ENCODE measurements at regions not wholly inside any gene's neighbourhood (a gene's known extent, or its start where the extent isn't known, plus 50 kb on each side); places are given as distances from the start of the nearest gene placed in this dataset.

DNA sequence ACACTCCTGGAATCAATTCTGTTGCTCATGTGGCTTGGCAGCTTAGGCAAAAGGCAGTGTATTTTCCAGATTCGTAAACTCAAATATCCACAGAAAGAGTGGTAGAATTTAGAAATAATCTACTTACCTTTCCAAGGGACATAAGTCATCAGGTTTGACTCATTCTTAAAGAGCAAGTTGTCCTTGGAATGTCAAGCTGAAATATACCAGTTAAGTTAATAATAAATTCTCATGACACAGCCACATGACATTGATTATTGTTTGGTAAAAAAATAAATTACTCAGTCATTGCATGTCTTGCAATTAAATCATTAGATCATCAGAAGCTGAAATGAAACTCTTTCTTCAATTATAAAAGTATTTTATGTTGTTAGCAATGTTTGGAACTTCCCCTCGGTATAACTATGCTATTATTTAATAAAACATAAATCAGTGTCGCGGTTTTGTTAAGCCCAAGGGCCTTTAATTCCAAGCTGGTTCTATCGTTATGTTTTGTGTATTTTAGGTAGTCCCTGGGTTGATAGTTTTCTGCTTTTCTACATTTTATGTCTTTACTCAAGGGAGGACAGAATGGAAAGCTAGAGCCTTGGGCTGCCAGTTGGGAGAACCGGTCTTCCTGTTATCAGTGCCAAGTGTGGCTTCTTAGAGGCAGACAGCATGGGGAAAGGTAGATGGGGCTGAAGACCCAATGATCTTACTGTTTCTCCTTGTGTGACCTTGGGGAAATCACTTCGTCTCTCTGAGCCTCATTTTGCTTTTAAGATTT lies 79.3 kb upstream of the PRLR start:
- Histone ChIP-seq H3K4me1 (ENCODE audit: insufficient read depth, low read length) (no peaks in the 10 kb centered on the region), H3K27ac (ENCODE audit: low read depth, low read length) (no peak overlapping the region), H3K27me3 (ENCODE audit: control insufficient read depth in 1 of 2, insufficient read depth in 2 of 2, low read length in 2 of 2) (no peaks in the 10 kb centered on the region), H3K9ac (ENCODE audit: low read length) (no peak overlapping the region), H3K36me3 (ENCODE audit: insufficient read depth, low read length) (no peaks in the 10 kb centered on the region), H3K4me3 (ENCODE audit: low read depth in 1 of 2, low read length in 2 of 2) (no peak overlapping the region), H3K9me3 (ENCODE audit: low read length) (no peaks in the 10 kb centered on the region)

DNA sequence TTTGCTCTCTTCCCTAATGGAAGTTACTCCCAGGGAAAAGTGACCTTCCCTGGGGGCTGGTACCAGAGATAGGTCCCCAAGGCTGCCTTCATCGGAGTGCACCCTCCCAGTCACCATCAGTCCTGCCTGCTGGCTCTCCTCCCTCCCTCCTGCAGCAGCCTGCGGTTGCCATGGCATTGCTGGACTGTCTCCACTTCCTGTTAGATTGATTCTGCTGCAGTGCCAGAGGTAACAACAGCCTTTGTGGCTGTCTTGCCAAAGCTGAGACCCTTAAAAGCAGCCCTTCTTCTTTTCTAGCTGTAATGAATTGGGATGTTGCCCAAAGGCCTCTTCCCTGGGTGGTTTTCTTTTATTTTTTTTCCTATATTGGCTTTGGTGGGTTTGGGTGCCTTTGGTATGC lies 78.1 kb upstream of the PRLR start:
- Histone ChIP-seq H3K36me3 (ENCODE audit: insufficient read depth, low read length) (no peaks in the 10 kb centered on the region), H3K27ac (ENCODE audit: low read depth, low read length) (no peak overlapping the region), H3K9me3 (ENCODE audit: low read length) (no peaks in the 10 kb centered on the region), H3K9ac (ENCODE audit: low read length) (no peak overlapping the region), H3K27me3 (ENCODE audit: control insufficient read depth in 1 of 2, insufficient read depth in 2 of 2, low read length in 2 of 2) (no peaks in the 10 kb centered on the region), H3K4me3 (ENCODE audit: low read depth in 1 of 2, low read length in 2 of 2) (no peak overlapping the region), H3K4me1 (ENCODE audit: insufficient read depth, low read length) (no peaks in the 10 kb centered on the region)

DNA sequence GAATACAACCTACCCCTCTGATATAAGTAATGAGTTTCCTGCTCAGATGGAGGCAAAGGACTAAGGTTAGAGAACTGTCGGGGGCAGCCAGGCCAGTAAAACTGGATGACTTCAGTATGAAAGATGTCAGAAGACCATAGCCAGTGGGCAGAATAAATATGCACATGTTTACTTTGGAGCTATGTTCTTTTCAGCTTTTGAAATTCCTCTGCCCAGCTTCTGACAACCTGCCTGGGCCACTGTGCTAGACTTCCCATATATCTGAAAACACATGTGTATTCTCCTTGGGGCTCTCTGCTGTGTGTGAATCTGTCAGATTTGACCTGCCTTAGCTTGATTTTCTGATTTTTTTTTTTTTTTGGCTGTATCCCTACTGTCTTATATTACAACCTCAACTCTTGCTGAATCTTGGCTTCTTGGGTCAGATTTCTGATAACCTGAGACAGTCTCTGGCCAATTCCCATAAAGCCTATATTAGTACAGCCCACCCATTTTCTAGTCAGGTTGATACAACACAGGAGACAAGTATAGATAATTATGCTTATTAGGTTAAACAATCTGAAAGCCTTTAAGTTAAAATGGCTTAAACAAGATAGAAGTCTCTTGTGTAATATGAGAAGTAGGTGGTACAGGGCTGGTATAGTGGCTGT lies 76.6 kb upstream of the PRLR start:
- Histone ChIP-seq H3K27me3 (ENCODE audit: control insufficient read depth in 1 of 2, insufficient read depth in 2 of 2, low read length in 2 of 2) (no peaks in the 10 kb centered on the region), H3K4me3 (ENCODE audit: low read depth in 1 of 2, low read length in 2 of 2) (no peak overlapping the region), H3K9me3 (ENCODE audit: low read length) (no peaks in the 10 kb centered on the region), H3K9ac (ENCODE audit: low read length) (no peak overlapping the region), H3K36me3 (ENCODE audit: insufficient read depth, low read length) (no peaks in the 10 kb centered on the region), H3K27ac (ENCODE audit: low read depth, low read length) (no peak overlapping the region), H3K4me1 (ENCODE audit: insufficient read depth, low read length) (no peaks in the 10 kb centered on the region)

DNA sequence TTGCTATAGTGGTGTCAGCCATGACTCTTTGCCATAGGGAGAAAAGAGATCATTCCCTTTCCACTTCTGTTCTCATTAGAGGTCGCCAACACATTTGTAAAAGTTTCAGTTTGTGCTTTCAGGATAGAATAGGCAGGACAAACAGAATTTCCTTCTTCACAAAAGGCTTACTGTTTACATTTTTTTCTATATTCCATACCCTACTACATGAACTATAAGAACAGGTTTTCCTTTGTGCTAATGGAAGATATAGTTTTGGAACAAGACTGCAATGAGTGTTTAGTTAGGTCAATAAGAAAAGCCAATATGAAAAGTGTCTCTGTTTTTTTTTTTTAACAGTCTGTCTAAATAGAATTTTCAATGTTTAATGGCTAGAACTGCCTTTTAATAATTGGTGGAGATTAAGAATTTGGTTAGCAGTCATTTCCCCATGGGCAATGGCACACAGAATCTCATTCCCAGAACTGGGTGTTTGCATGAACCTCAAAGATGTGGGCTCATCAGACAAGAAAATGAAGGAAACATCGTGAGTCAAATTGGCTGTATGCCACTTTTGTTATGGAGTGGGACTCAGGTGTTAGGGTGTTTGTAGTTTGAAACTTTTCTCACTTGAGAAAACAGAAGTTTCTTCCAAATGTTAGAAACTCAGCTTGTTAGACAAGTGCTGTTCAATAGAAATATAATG lies 75.2 kb upstream of the PRLR start:
- Histone ChIP-seq H3K27ac (ENCODE audit: low read depth, low read length) (no peak overlapping the region), H3K36me3 (ENCODE audit: insufficient read depth, low read length) (no peaks in the 10 kb centered on the region), H3K9me3 (ENCODE audit: low read length) (no peaks in the 10 kb centered on the region), H3K9ac (ENCODE audit: low read length) (no peak overlapping the region), H3K4me1 (ENCODE audit: insufficient read depth, low read length) (no peaks in the 10 kb centered on the region), H3K4me3 (ENCODE audit: low read depth in 1 of 2, low read length in 2 of 2) (no peak overlapping the region), H3K27me3 (ENCODE audit: control insufficient read depth in 1 of 2, insufficient read depth in 2 of 2, low read length in 2 of 2) (no peaks in the 10 kb centered on the region)

DNA sequence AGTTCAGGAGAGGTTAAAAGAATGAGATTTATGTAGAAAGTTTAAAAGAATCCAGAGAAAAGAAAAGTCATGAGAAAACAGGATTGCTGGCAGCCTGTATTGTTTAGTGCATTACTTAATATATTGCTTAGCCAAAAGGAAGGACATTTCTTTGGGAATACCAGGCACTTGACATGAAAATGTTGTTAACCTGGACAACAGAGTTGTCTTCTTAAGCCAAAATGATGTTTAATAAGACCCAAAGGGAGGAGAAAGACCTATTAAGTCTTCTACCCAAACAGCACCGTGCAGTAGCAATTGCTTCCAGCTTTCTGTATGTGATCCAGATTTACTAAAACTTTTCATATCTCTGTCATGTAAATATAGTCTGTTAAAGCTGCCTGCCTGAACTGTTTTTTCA lies 74.0 kb upstream of the PRLR start:
- Histone ChIP-seq H3K27ac (ENCODE audit: low read depth, low read length) (no peak overlapping the region), H3K9me3 (ENCODE audit: low read length) (no peaks in the 10 kb centered on the region), H3K27me3 (ENCODE audit: control insufficient read depth in 1 of 2, insufficient read depth in 2 of 2, low read length in 2 of 2) (no peaks in the 10 kb centered on the region), H3K36me3 (ENCODE audit: insufficient read depth, low read length) (no peaks in the 10 kb centered on the region), H3K4me3 (ENCODE audit: low read depth in 1 of 2, low read length in 2 of 2) (no peak overlapping the region), H3K4me1 (ENCODE audit: insufficient read depth, low read length) (no peaks in the 10 kb centered on the region), H3K9ac (ENCODE audit: low read length) (no peak overlapping the region)

DNA sequence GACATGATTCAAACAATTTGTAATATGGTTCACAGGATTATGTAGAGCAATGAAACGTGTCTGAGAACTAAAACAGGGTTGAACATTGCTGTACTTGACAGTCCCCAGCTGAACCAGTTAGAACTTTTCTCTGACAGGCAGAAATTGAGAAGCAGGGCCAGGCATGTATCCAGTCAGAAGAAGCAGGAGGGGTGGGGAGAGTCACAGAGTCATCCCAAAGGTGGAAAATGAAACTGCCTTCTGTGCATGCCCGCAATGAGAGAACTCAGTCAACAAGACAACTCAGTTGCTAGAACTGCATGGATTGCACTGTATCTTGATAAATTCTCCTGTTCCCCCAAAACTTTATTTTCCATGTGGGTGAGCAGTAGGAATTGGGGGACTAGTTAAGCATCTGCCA lies 72.9 kb upstream of the PRLR start:
- Histone ChIP-seq H3K9me3 (ENCODE audit: low read length) (no peaks in the 10 kb centered on the region), H3K4me3 (ENCODE audit: low read depth in 1 of 2, low read length in 2 of 2) (no peak overlapping the region), H3K27me3 (ENCODE audit: control insufficient read depth in 1 of 2, insufficient read depth in 2 of 2, low read length in 2 of 2) (no peaks in the 10 kb centered on the region), H3K9ac (ENCODE audit: low read length) (no peak overlapping the region), H3K4me1 (ENCODE audit: insufficient read depth, low read length) (no peaks in the 10 kb centered on the region), H3K27ac (ENCODE audit: low read depth, low read length) (no peak overlapping the region), H3K36me3 (ENCODE audit: insufficient read depth, low read length) (no peaks in the 10 kb centered on the region)

DNA sequence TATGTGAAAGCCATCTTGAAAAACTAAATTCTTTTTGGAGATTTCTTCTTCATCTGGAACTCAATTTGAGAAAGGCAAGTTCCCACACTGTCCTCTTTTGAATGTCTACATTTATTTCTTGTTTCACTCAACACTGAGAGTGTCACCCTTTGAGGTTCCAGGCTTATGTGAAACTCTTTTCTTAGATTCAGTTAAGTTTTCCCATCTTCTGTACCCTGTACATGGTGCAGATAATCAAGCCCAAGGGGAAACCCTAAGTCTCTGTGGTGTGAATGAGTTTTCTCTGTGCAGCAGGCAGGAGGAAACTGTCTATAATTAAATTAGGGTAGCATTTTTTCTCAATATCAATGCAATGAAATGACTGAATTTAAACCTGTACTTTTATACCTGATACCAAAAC lies 72.3 kb upstream of the PRLR start:
- H3K4me1 ChIP-seq (ENCODE audit: insufficient read depth, low read length): no peaks in the 10 kb centered on the region
- no peak overlapping the region for H3K9ac ChIP-seq (ENCODE audit: low read length)
- no peaks in the 10 kb centered on the region for H3K9me3 ChIP-seq (ENCODE audit: low read length)
- H3K4me3 ChIP-seq (ENCODE audit: low read depth in 1 of 2, low read length in 2 of 2): no peak overlapping the region
- H3K36me3 ChIP-seq (ENCODE audit: insufficient read depth, low read length): no peaks in the 10 kb centered on the region
- H3K27me3 ChIP-seq (ENCODE audit: control insufficient read depth in 1 of 2, insufficient read depth in 2 of 2, low read length in 2 of 2): no peaks in the 10 kb centered on the region
- H3K27ac ChIP-seq (ENCODE audit: low read depth, low read length): no peak overlapping the region

DNA sequence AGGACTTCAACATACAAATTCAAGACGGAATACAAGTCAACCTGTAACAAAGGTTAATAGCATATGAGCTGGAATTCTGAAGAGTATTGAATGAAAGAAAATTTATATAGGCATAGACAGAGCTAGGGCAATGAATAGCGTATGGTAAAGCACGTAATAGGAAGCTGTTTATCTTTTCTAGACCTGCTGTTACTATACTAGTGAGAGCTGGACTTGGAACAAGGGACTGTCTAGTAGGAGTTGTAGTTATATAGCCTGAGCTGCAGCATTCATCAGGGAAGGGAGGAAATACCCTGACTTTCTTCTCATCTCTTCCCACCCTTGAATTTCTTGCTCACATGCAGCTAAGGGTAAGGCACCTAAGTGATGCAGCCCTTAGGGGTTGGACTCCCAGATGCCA lies 67.5 kb upstream of the PRLR start:
- Histone ChIP-seq H3K27ac (ENCODE audit: low read depth, low read length) (no peak overlapping the region), H3K36me3 (ENCODE audit: insufficient read depth, low read length) (no peaks in the 10 kb centered on the region), H3K27me3 (ENCODE audit: control insufficient read depth in 1 of 2, insufficient read depth in 2 of 2, low read length in 2 of 2) (no peaks in the 10 kb centered on the region), H3K9me3 (ENCODE audit: low read length) (no peaks in the 10 kb centered on the region), H3K4me3 (ENCODE audit: low read depth in 1 of 2, low read length in 2 of 2) (no peak overlapping the region), H3K4me1 (ENCODE audit: insufficient read depth, low read length) (no peaks in the 10 kb centered on the region), H3K9ac (ENCODE audit: low read length) (no peak overlapping the region)

DNA sequence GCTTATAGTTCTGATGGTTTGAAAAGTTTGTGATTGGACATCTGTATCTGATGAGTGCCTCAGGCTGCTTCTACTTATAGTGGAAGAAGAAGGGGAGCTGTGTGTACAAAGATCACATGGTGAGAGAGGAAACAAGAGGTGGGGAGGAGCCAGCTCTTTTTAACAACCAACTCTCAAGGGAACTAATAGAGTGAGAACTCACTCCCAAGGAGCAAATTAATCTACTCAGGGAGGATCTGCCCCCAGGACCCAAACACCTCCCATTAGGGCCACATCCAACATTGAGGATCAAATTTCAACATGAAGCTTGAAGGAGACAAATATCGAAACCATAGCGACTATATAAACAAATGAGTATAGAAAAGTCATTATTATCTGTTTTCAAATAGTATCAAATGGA lies 64.7 kb upstream of the PRLR start:
- H3K9ac ChIP-seq (ENCODE audit: low read length): no peak overlapping the region

DNA sequence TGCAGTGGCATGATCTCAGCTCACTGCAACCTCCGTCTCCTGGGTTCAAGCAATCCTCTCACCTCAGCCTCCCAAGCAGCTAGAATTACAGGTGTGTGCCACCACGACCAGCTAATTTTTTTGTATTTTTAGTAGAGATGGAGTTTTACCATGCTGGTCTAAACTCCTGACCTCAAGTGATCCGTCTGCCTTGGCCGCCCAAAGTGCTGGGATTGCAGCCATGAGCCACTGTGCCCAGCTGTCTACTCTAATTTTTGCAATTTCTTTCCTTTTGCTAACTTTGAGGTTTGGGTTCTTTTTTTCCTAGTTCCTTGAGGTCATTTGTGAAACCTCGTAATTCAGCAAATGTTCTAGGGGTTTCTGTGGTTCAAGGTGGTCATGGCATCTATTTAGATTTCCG lies 63.7 kb upstream of the PRLR start:
- Histone ChIP-seq H3K36me3 (ENCODE audit: insufficient read depth, low read length) (no peaks in the 10 kb centered on the region), H3K9ac (ENCODE audit: low read length) (no peak overlapping the region)

More for the DNA sequence above, 64.7 kb upstream of the PRLR start:
- H3K9me3 ChIP-seq (ENCODE audit: low read length): no peaks in the 10 kb centered on the region
- no peaks in the 10 kb centered on the region for H3K27me3 ChIP-seq (ENCODE audit: control insufficient read depth in 1 of 2, insufficient read depth in 2 of 2, low read length in 2 of 2)
- H3K4me1 ChIP-seq (ENCODE audit: insufficient read depth, low read length): no peaks in the 10 kb centered on the region
- H3K27ac ChIP-seq (ENCODE audit: low read depth, low read length): no peak overlapping the region
- H3K4me3 ChIP-seq (ENCODE audit: low read depth in 1 of 2, low read length in 2 of 2): no peak overlapping the region
- no peaks in the 10 kb centered on the region for H3K36me3 ChIP-seq (ENCODE audit: insufficient read depth, low read length)

DNA sequence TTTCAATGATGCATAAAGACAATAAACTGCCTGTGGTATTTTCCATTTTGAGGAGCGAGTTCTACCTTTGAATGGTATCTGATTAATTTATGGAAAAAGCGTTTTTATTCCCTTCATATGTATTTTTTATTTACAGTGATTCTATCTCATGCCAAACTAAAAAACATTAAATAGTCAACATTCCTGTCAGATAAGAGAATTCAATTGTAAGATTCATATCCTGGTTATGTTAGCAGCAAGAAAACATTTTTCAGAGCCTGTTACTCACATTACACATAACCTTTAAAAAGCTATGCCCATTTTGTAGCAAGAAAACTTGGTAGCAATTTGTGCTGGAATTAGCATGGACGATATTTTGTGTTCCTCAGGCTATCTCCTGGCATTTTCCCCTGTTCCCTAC lies 55.1 kb upstream of the PRLR start:
- Histone ChIP-seq H3K27me3 (ENCODE audit: control insufficient read depth in 1 of 2, insufficient read depth in 2 of 2, low read length in 2 of 2) (no peaks in the 10 kb centered on the region), H3K36me3 (ENCODE audit: insufficient read depth, low read length) (no peaks in the 10 kb centered on the region), H3K4me1 (ENCODE audit: insufficient read depth, low read length) (no peaks in the 10 kb centered on the region), H3K9me3 (ENCODE audit: low read length) (no peaks in the 10 kb centered on the region), H3K27ac (ENCODE audit: low read depth, low read length) (no peak overlapping the region), H3K9ac (ENCODE audit: low read length) (no peak overlapping the region), H3K4me3 (ENCODE audit: low read depth in 1 of 2, low read length in 2 of 2) (no peak overlapping the region)

More for the DNA sequence above, 63.7 kb upstream of the PRLR start:
- no peak overlapping the region for H3K4me3 ChIP-seq (ENCODE audit: low read depth in 1 of 2, low read length in 2 of 2)
- no peaks in the 10 kb centered on the region for H3K4me1 ChIP-seq (ENCODE audit: insufficient read depth, low read length)
- no peaks in the 10 kb centered on the region for H3K27me3 ChIP-seq (ENCODE audit: control insufficient read depth in 1 of 2, insufficient read depth in 2 of 2, low read length in 2 of 2)
- H3K27ac ChIP-seq (ENCODE audit: low read depth, low read length): no peak overlapping the region
- no peaks in the 10 kb centered on the region for H3K9me3 ChIP-seq (ENCODE audit: low read length)

All from muscle layer of colon (tissue), 2 donors.